ENCODE measurements at regions not wholly inside any gene's neighbourhood (a gene's known extent, or its start where the extent isn't known, plus 50 kb on each side); places are given as distances from the start of the nearest gene placed in this dataset.
A peak's percentile ranks its signal among the peaks of the same experiment; 100 is the strongest.

DNA sequence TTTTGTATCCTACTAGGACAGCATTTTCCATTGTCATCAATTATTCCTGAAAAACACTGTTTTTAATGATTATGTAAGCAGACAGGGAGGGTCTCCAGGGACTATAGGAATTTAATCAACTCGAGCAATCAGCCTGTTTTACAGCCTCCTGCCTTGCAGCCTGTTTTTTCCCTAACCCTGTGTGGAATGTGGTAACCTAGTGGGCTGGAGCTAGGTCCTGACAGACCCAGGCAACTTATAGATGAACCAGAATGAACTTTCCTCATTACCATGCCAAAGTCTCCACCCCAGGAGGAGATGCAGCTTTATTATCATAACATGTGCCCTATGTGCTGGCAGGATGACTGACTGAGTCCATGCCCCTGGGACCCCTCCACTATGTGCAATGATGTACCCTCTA is 375.1 kb downstream of the BMP4 start:
- H3K23me2 ChIP-seq (ENCODE audit: insufficient read length, low read depth, low read length, poor library complexity, severe bottlenecking) = no peaks in the 10 kb centered on the region
- Mint-ChIP-seq H3K9me3 (peaks cover 12 to 18% of the 10 kb centered on the region in 2 experiments), H3K27me3 (ENCODE audit: low read depth) (no peaks in the 10 kb centered on the region), H3K27ac (0 out of 7 replicates have a peak overlapping the region, but pooled peaks of 1 of the 3 experiments have one; percentile 41), H3K4me3 (no peak overlapping the region), H3K4me1 (peaks cover 16 to 20% of the 10 kb centered on the region in 2 experiments), H3K36me3 (ENCODE audit: insufficient read depth in 1 of 3, low read depth in 3 of 3) (peaks cover 4 to 16% (median 8%) of the 10 kb centered on the region in 3 experiments; a peak in 6 of 7 replicates)
- no peak for DNase-seq
- peaks cover 2% of the 10 kb centered on the region for H3K9me3 ChIP-seq (ENCODE audit: control insufficient read depth, low read depth, low read length)
- H3T11ph ChIP-seq (ENCODE audit: low read length) = no peak overlapping the region
- no peaks in the 10 kb centered on the region for H3K27me3 ChIP-seq (ENCODE audit: insufficient read depth, low read length)
- H4K20me1 ChIP-seq (ENCODE audit: control insufficient read depth, insufficient read depth, insufficient read length) = no peaks in the 10 kb centered on the region
- H3K18ac ChIP-seq (ENCODE audit: insufficient read length, low read depth, low read length) = no peak overlapping the region
- no peak overlapping the region for H3K9ac ChIP-seq (ENCODE audit: extremely low read depth, insufficient read length, low read length)
- no peak overlapping the region for H2AFZ ChIP-seq (ENCODE audit: low read length)
- no peak overlapping the region for H2BK120ac ChIP-seq (ENCODE audit: low read depth, low read length, poor library complexity, severe bottlenecking)
- H2BK5ac ChIP-seq (ENCODE audit: insufficient read length, low read length) = no peak overlapping the region
- no peak overlapping the region for H4K8ac ChIP-seq (replicated peaks; ENCODE audit: insufficient read length, low read depth, low read length)
- H3K79me1 ChIP-seq (ENCODE audit: insufficient read depth, low read depth, low read length, poor library complexity, severe bottlenecking) = no peaks in the 10 kb centered on the region
- no peak overlapping the region for H3K23ac ChIP-seq (ENCODE audit: insufficient read length, low read depth, low read length)
- H3K79me2 ChIP-seq (ENCODE audit: insufficient read depth, low read length) = no peaks in the 10 kb centered on the region
- H3K14ac ChIP-seq (ENCODE audit: insufficient read depth, low read length) = no peak overlapping the region
- no peak overlapping the region for H2BK12ac ChIP-seq (ENCODE audit: insufficient read length, low read depth, low read length)
- H3K27ac ChIP-seq (ENCODE audit: insufficient read length, low read depth, low read length) = no peak overlapping the region
- H3K4me2 ChIP-seq (ENCODE audit: insufficient read depth, insufficient read length, low read length) = no peak overlapping the region
- H3K4me1 ChIP-seq (ENCODE audit: insufficient read depth, low read length) = no peaks in the 10 kb centered on the region
- no peak overlapping the region for H3K4ac ChIP-seq (ENCODE audit: low read depth, low read length)
- H2BK20ac ChIP-seq (ENCODE audit: low read depth, low read length, poor library complexity, severe bottlenecking) = no peak overlapping the region
- no peak overlapping the region for H4K5ac ChIP-seq (ENCODE audit: insufficient read length, low read depth, low read length)
- no peak overlapping the region for H2BK15ac ChIP-seq (ENCODE audit: low read depth, low read length)
- H3K56ac ChIP-seq (ENCODE audit: insufficient read length, low read depth, low read length) = no peak overlapping the region
- no peak overlapping the region for H2AK5ac ChIP-seq (ENCODE audit: insufficient read length, low read length)
- TF ChIP-seq, protein P1, sequence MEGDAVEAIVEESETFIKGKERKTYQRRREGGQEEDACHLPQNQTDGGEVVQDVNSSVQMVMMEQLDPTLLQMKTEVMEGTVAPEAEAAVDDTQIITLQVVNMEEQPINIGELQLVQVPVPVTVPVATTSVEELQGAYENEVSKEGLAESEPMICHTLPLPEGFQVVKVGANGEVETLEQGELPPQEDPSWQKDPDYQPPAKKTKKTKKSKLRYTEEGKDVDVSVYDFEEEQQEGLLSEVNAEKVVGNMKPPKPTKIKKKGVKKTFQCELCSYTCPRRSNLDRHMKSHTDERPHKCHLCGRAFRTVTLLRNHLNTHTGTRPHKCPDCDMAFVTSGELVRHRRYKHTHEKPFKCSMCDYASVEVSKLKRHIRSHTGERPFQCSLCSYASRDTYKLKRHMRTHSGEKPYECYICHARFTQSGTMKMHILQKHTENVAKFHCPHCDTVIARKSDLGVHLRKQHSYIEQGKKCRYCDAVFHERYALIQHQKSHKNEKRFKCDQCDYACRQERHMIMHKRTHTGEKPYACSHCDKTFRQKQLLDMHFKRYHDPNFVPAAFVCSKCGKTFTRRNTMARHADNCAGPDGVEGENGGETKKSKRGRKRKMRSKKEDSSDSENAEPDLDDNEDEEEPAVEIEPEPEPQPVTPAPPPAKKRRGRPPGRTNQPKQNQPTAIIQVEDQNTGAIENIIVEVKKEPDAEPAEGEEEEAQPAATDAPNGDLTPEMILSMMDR (conservative IDR thresholded peaks at IDR 0.05) = no peak
- whole genome bisulfite sequencing (ENCODE audit: extremely low coverage, insufficient read length, low lambda C conversion rate) = no CpG with 5 or more reads among the region's 1 CpG
- H4K91ac ChIP-seq (ENCODE audit: insufficient read length, low read depth, low read length) = no peak overlapping the region
